HuH-7 (cell line): ENCODE measurements at regions not wholly inside any gene's neighbourhood (a gene's known extent, or its start where the extent isn't known, plus 50 kb on each side); places are given as distances from the start of the nearest gene placed in this dataset.

Experiments
- DNase-seq: peaks from one replicate; pipeline ENCODE4 v3.0.0; 2011; ENCODE audit warnings: low spot score

DNA sequence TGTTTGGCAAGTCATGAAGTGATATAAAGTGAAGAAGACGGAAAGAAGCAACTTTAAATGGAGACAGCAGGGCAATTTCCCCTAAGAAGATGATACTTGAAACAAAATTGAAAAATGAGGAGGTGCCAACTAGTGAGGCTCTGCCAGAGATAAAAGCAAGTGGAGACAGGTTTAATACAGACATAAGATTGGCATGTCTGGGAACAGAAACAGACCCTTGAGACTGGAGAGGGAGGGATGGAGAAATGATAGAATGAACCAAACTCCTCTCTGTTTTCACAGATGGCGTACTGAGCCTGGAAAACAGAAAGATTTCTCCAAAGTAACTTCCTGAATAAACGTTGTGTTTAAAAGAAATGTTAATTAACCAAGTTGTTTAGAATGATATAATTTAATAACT is 354.5 kb upstream of the ANO5 start:
- DNase-seq: no peak

DNA sequence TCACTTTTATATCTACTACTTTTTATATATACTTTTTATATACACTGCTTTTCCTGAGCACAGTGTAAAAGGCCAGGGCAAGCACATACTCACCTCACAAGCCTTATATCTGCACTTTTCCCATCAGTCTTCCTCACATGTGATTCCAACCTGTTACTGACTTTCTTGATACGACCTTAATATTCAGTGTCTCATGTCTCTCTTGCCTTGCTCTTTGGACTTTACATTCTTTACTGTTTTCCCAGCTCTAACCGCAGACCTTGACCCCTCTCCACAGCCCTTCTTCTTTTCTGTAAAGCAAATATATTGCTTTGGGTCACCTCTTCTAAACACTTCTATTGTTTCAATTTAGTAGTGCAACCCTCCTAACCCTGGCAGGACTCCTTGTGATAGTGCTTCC is 353.1 kb upstream of the ANO5 start:
- no peak for DNase-seq

DNA sequence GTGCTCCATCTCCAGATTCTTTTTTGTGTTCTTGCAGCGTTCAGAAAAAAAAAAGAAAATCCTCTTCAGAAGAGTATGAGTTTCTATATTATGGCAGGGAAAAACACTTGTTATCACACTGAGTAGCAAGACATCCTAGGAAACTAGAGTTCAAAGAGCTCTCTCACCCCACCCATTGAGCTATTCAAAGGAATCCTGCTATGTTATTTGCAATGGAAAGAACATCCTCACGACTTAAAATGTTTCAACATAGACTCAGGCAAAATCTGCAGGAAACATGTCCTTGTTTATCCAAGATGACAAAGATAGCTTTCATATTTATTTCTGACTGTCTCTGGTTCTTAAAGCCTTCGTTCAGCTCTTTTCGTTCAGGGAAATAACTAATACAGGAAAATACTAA is 331.6 kb upstream of the ANO5 start:
- no peak for DNase-seq

DNA sequence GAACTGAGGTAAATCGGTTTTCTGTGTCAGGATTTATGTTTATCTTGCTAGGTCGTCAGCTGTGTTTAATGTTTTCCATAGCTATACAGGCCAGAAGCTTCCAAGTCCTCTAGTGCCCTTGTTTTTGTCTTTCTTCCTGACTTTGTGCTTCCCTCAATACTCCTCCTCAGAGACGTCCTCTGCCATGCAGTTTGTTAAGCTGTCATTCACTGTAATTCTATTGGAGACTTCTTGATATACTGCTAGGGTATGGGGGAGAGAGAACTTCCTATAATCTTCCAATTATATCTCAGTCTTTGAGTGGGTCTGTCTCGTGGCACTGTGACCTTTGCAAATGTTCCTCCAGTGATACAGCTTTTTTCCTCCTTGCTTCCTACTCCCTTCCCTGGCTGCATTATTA is 327.3 kb upstream of the ANO5 start:
- DNase-seq: no peak

DNA sequence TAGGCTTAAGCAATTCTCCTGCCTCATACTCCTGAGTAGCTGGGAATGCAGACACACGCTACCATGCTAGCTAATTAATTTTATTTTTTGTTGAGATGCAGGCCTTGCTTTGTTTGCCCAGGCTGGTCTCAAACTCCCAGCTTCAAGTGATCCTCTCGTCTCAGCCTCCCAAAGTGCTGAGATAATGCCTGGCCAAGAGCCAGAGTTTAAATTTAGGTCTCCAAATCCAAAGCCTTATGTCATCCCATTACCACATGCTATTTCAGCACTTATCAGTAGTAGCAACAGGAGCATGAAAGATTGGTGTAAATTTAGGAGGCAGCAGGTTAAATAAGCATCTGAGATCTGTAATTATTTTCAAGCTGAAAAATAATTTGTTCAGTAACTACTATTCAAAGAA is 326.1 kb upstream of the ANO5 start:
- no peak for DNase-seq

DNA sequence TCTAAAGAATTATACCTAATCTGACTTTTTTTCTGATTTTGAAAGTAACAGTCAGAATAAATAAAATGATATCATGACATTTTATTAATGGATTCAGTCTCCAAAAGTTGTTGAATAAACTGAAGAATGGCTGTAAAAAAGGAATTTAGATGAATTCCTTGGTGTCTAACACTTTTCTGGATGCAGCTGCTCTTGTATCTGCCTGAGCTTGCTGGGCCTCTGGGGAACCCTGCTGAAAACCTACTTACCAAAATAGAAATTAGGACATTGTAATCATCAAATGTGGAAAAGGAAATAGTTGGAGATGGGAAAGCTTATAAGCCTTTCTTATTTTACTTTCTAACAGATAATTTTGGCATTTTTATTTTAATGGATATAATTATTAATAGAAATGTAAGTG is 315.7 kb upstream of the ANO5 start:
- DNase-seq: no peak

DNA sequence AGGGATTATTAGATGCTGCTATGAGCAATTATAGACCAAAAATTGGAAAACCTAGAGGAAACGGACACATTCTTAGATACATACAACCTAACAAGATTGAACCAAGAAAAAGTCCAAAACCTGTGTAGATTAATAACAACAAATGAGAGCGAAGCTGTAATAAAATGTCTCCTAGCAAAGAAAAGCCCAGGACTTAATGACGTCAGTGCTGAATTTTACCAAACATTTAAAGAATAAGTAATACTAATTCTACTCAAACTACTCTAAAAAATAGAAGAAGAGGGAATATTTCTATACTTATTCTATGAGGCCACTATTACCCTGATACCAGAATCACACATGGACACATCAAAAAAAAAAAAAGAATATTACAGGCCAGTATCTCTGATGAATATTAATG is 309.5 kb upstream of the ANO5 start:
- DNase-seq: no peak

DNA sequence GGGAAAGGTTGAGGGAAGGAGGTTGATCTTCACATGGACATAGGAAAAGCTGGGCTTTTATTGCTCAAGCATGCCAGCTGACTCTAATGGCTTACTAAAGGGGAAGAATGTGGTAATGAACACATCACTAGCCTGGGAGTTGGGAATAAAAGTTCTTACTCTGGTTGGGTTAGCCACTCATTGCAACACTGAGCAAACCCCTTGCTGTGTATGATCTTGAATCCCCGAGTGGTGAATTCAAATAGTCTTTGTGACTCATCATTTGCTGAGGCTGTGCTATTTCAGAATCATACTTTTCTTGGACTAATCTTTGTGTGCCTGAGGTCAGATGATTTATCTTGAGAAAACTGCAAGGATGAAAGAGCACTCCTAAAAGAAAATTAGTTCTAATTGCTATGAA is 304.1 kb upstream of the ANO5 start:
- DNase-seq: no peak

DNA sequence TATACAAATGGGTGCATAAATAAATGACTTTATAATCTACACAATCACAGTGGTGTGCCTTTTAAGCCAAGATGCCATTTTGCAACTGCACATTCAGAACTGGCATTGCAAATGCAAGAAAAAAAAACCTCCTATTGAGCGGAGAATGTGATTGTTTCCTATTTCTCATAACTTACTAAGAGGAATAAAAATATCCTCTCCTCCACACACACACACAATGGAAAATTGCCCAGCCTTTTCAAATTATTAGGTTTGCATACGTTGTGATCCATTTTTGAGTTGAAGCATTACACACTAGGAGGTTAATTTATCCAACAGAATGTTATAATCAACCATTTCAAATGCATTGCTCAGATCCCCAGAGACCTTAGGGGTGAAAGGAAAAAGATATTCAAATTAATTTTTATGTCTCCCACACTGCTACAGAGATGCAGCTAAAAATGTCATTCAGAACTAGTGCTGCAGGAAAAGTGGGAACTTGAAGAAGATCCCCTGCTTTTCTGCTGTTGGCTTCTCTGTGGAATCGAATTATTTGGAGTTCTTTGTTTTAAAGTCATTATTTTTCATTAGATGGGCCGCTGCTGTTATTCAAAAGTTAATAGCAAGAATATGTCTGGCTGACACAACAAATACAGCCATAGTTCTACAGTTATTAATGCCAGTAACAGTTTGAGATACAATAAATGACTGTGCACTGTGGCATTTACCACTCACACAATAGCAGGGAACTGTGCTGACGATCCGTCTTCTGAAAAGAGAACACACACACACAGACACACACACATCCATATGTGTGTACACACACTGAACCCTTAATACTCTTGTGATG is 299.9 kb upstream of the ANO5 start:
- DNase-seq: no peak

DNA sequence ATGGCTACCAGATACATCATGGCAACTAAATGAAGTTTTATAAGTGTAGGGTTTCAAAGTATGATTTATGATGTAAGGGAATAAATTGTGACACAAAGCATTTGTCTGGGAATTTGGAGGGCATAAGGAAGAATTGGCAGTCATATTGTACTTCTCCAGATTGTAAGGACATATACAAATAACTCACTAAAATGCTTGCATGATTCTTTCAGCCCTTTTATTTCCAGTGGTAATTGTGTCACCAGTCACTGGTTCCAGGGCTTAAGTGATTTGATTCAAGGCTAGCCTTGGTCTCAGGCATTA is 299.4 kb upstream of the ANO5 start:
- DNase-seq: no peak

DNA sequence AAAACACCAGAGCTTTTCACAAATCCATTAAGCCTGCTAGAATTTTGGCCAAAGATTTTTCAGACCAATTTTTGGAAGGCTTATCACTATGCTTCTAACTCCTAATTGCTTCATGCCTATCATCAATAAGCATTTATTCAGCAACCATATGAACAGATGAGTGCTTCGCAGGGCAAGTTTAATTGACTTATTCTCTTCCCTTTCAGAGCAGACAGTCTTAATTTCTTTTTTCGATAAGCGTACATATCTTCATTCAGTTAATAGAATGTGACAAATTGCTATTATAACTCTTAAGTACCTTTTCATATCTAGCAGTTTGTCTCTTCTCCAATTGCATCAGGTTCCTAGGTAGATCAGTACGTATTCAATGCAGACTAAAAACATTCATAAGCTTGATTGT is 298.4 kb upstream of the ANO5 start:
- DNase-seq: no peak

DNA sequence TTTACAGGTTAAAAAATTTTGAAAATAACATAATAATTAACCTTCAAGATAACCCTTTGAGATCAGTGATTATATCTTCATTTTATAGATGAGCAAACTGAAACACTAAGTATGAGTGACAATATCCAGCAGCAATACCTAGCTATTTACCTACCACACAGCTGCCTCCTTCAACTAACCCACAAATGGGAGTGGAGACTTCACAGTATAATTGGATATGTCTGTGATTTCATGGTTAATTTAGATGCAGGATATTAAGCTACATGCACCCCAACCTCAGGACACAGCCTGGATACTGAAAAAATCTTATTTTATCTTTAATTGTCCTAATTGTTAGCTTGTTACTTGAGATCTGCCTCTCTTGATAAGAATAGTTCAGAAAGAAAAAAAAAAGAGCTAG is 297.2 kb upstream of the ANO5 start:
- no peak for DNase-seq

DNA sequence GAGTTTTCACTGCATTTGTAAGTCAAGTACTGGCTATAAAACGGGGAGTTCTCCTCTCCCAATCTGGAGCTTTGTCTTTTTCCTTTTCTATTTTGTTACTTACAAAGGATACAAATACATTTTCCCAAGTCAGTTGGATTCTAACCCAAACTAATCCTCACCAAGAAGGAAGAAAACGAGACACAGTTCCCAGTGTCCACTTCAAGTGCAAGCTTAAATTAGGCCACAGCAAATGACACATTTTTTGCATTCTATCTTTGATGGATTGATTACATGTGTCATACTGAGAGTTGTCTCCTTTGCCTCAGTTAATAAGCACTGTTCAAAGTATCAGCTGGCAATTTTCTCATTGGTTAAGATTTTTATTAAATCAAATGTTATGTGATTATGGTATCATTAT is 296.7 kb upstream of the ANO5 start:
- DNase-seq: no peak

DNA sequence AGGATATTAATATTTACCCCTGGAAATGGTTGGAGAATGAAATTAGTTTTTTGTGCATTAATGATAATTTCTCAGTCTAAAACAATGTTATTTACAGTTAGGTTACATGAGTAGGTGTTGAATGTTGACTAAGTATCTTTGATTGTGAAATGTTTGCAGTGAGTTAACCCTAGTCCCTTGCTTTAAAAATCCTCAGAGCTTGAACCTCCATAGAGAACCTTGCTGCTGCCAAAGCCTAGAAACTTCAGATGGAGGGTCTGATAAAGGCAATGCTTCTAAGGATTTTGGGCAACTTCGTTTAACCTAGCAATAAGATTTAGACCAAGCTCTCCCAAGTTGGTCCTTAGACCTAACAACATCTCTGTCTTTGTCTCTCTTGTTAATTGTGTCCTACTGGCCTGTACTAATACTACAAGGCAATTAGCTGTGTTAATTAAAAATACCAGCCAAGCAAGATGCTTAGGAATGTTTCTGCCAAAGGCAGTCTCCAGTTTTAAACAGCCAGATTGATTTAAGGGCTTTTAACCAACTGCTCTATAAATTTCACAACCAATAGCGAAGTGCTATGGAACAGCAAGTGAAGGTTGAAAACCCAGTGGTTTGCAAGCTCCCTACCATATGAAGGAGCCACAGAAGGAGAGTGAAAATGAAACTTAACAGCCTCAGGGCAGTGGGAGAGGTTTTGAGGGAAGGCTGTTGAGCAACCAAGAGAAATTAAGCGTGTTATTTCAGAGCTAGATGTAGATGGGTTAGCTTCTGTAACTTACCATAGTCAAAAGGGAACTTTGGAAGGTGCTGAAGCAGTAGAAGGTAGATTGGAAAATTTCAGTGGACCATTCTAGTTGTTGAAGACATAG is 295.9 kb upstream of the ANO5 start:
- DNase-seq: no peak

DNA sequence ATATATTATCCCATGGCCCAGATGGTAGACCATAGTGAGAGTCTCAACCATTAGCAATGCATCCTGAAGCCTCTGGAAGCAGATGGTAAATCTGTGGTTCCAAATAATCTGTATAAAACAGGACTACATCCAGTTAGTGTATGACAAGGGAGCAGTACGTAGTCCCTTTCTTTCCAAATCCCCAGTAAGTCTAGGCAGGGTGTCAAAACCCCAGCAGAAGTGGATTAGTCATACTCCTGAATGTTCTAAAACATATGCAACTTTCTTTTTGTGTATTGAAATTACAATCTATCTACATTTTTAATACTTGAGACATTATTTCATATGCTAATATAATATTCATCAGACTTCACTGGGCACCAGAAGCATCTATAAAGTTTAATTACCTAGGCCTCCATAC is 295.1 kb upstream of the ANO5 start:
- DNase-seq: no peak

DNA sequence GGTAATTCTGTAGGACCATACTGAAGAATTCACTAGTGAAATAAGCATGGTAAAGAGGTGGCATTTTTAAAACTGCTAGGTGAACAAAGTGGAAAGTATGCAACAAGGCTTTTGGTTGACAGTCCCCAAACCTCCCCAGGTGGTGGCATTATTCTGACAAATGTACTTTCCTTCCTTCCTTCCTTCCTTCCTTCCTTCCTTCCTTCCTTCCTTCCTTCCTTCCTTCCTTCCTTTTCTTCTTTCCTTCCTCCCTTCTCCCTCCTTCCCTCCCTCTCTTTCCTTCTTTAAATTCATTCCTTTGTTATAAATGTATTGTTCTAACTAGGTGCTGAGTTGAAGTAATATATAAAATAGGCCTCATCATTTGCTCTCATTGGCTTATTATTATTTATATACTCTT is 284.7 kb upstream of the ANO5 start:
- DNase-seq: no peak

DNA sequence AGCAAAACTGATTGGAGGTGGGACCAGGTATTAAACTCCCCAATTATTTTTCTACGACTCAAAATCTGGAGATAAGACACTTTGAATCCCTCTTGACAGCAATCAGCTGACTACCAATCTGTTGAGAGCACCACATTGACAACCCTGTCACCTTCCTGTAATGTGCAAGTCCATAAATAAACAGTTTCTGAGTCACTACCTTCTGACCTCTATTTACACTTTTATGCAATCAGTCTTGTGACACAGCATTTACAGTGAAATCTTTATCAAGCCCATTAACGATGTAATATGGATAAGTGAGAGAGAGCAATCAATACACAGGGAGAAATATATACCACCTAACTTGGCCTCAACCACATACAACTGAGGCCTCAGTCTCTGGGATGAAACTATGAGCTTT is 283.7 kb upstream of the ANO5 start:
- peak; percentile 3 for DNase-seq

DNA sequence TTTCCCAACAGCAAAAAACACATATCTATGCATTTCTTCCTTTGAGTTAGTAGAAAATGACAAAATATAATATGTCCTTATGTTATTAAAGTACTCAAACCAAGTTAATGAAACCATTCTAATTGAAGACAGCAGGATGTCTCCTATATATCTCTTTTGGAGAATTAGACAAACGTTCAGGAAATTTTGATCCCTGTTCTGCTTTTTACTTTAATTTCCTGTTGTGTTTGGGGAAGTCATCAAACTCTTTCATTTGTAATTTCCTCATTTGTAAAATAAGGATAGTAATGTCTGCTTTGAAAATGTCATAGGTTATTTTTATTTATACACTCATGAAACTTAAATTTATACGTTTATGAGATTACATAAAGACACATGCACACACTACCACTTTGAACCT is 281.8 kb upstream of the ANO5 start:
- DNase-seq: no peak

DNA sequence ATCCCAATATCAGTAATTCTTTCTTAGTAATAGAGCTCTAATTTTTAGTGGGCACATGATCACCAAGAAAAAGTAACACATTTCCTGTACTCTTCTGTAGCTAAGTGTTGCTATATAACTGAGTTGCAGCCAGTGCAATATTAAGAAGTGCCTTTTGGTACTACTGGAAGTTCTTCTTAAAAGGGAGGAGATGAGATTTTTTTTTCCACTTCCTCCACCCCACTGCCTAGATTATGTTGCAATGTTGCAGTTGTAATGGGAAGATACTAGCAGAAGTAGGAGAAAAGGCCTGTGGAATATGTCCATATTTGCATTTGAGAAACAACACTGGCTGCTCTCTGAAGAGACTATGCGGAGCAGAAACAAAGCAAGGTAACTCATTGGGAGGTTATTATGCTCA is 280.6 kb upstream of the ANO5 start:
- no peak for DNase-seq

DNA sequence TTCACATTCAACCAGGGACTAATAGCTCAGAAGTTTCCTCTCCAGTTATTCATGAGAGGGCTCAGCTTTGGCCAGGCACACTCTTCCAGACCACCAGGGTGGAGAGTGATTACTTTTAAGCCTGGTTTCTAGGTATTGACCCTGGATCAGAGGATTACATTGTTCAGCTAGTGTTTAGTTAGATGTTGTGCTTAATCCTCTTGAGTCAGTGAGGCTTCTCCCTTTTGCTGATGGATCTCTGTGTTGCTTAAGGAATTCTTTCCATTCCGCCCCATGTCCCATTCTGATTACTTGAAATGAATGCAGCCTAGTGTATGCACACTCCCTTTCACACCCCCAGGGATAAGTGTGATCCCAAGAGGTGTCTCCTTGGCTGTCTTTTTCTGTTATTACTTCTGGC is 271.7 kb upstream of the ANO5 start:
- no peak for DNase-seq

DNA sequence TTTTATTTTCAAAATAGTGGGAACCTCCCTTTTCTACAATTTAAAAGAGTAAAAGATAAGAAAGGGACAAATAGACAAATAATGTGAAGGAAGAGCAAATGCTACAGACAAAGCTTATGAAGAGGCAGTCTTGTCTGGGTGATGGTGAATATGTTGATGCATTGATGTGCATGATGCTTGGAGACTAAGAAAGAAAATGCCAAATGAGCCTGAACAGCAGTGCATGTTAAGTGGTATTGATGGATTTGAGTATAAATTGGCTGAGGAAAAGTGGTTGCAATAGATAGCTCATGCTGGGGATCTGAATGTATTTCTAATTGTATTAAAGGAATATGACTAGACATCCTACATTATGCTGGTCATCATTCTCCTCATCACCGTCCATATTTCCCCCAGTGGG is 268.6 kb upstream of the ANO5 start:
- DNase-seq: no peak

DNA sequence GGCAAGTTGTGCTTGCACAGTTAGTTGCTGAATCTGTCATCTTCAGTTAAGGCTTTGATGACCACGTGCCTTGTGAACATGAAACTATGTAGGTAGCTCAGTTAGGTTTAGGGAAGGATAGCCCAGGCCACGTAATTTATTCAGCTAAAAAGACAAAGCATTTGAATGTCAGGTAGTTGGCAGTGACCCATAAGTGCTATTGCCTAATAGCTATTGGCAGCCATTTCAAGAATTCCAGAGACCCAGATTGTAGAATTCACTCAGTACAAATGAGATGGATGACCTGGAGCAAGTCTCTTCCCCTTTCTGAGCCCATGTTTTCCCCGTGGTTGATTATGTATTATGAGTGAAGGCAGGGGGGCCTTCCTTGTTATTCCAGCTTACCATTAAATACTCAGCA is 265.3 kb upstream of the ANO5 start:
- no peak for DNase-seq

DNA sequence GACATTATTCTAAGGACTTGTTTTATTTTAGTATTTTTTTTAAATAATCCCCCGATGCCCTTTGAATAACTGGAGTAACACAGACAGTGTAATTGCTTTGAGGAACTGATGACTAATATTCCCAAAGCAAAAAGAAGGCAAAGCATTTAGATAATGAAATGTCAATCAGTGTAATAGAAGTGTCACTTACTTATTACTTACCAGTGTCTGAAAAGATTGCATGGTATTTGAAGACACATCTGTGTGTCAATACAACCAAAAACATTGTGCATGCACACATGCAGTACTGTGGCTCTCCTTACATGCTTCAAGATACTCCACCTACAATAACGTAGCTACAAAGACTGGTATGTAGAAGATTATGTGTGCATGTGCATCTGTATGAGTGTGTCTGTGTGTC is 264.0 kb upstream of the ANO5 start:
- no peak for DNase-seq

DNA sequence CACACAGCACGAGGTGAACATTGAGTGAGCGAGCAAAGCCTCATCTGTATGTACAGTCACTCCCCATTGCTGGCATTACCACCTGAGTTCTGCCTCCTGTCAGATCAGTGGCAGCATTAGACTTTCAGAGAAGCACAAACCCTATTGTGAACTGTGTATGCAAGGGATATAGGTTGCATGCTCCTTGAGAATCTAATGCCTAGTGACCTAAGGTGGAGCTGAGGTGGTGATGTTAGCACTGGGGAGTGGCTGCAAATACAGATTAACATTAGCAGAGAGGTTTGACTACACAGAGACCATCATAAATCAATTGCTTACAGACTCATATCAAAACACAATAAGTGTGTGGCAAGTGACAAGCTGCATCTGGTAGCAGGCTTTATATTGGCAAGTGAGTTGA is 262.5 kb upstream of the ANO5 start:
- no peak for DNase-seq
